Ovary (tissue), 7 donors: ENCODE measurements at regions not wholly inside any gene's neighbourhood (a gene's known extent, or its start where the extent isn't known, plus 50 kb on each side); places are given as distances from the start of the nearest gene placed in this dataset.

Source experiments
- DNase-seq, 5 donors: peaks; one replicate each; pipeline ENCODE4 v3.0.0-alpha.2; 2019 to 2020
- H3K27ac ChIP-seq, 2 donors: fragments of 200-600 bp; one replicate each; pipeline versions ENCODE4 v1.5.1 to v1.8.0; 2019 to 2022
- H3K27me3 ChIP-seq: fragments of 200-600 bp; one replicate; pipeline ENCODE4 v1.8.0; 2022
- H3K36me3 ChIP-seq: fragments of 200-600 bp; sonication (generic); one replicate; pipeline ENCODE4 v1.5.1; 2019
- H3K4me1 ChIP-seq: one replicate; pipeline ENCODE4 v1.8.1; 2013; ENCODE audit warnings: mild to moderate bottlenecking, moderate library complexity; ENCODE audit not compliant: insufficient read depth
- H3K4me3 ChIP-seq: fragments of 200-600 bp; sonication (generic); one replicate; pipeline ENCODE4 v1.5.1; 2017
- H3K9me3 ChIP-seq, 2 donors: fragments of 200-600 bp in 1 of 2; sonication (generic) in 1 of 2; one replicate each; pipeline versions ENCODE4 v1.5.1 to v1.8.1; 2013 to 2019; ENCODE audit warnings: mild to moderate bottlenecking in 1 of 2, moderate library complexity in 1 of 2
- CTCF ChIP-seq, 3 donors: fragments of 450-650 bp in 2 of 3; fragments of 200-600 bp in 1 of 3; IDR thresholded peaks; one replicate each; pipeline versions ENCODE4 v1.5.1 to v1.8.0; 2016 to 2022; ENCODE audit warnings: antibody characterized with exemption in 3 of 3, mild to moderate bottlenecking in 1 of 3
- EP300 ChIP-seq: sonication (generic); formaldehyde crosslinking; IDR thresholded peaks from one replicate; pipeline ENCODE4 v1.6.1; 2017; ENCODE audit warnings: antibody characterized with exemption
- POLR2A ChIP-seq: fragments of 450-650 bp; IDR thresholded peaks from one replicate; pipeline ENCODE4 v1.6.1; 2017; ENCODE audit warnings: antibody characterized with exemption, mild to moderate bottlenecking, moderate library complexity
- WGBS, 3 donors: extraction: QIAGEN DNeasy Blood & Tissue Kit in 1 of 3; methylation state at CpG; one replicate each; pipeline versions ENCODE4 v1.1.5 to v1.1.7; 2013 to 2017; 5-methylcytosine and 5-hydroxymethylcytosine counted together
- intact Hi-C, 4 donors: fragments of 100-400 bp; cut with DNase I; formaldehyde crosslinking; loops; one replicate each; pipeline versions ENCODE4 v1.11.0 to v1.15.1; 2022 to 2023
- donor health status: DM: no; HTN: no; CAD: no; lungs with moderate emphysema.
- donor health status: DM: no; HTN: no; CAD: no.
- donor health status: Bipolar disorder and iron deficiency.
- donor health status: DM: no; HTN: no; CAD: no.
- donor health status: DM: yes; HTN: yes; CAD: no.

- Histone ChIP-seq H3K27me3 (no peaks in the 10 kb centered on the region), H3K4me1 (no peaks in the 10 kb centered on the region), H3K4me3 (no peak overlapping the region), H3K27ac (no peak overlapping the region), H3K36me3 (no peaks in the 10 kb centered on the region), H3K9me3 (no peaks in the 10 kb centered on the region)
- no peak for TF ChIP-seq CTCF (IDR thresholded peaks at IDR 0.05)
- no peak for TF ChIP-seq POLR2A
- no peak for TF ChIP-seq EP300
- DNase-seq: no peak
- intact Hi-C loops: no loop called here
- 26 to 42% (median 36%) methylated on average over 2 of the region's 2 CpGs for WGBS, 3 donors
Measured at GRCh38 chr6:80465513-80465912, 359.0 kb downstream of the BCKDHB start.

DNA sequence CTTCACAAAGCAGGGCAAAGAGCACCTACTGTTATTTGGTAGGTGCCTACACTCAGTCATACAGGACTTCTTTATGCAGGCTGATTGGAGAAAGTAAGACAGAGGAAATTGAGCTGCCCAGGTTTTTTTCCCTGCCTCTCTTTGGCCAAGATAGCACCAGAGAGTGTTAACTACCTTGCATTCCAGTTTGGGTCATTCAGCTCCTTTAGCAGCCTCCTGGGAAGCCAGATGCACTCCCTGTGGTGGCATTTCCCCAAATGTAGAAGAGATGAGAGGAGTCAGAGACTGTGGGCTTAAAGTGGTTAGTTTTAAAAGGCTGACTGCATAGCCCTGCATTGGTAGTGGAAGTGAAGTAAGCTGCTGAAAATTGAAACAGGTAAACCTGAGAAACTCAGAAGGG lies 358.4 kb downstream of the BCKDHB start:
- no peak for DNase-seq
- no peaks in the 10 kb centered on the region for H3K4me1 ChIP-seq
- no peaks in the 10 kb centered on the region for H3K9me3 ChIP-seq
- H3K27me3 ChIP-seq: no peaks in the 10 kb centered on the region
- no peaks in the 10 kb centered on the region for H3K36me3 ChIP-seq
- TF ChIP-seq POLR2A (no peak), EP300 (no peak), CTCF (IDR thresholded peaks at IDR 0.05) (no peak)
- no peak overlapping the region for H3K4me3 ChIP-seq
- intact Hi-C loops: no loop called here
- H3K27ac ChIP-seq: no peak overlapping the region

- H3K27me3 ChIP-seq: no peaks in the 10 kb centered on the region
- DNase-seq: no peak
- H3K36me3 ChIP-seq: no peaks in the 10 kb centered on the region
- no peak overlapping the region for H3K27ac ChIP-seq
- H3K9me3 ChIP-seq: no peaks in the 10 kb centered on the region
- H3K4me3 ChIP-seq: no peak overlapping the region
- intact Hi-C loops: no loop called here
- no peaks in the 10 kb centered on the region for H3K4me1 ChIP-seq
- no peak for TF ChIP-seq POLR2A
- TF ChIP-seq CTCF (IDR thresholded peaks at IDR 0.05): no peak
- no peak for TF ChIP-seq EP300
Measured at GRCh38 chr6:80463197-80463596, 356.7 kb downstream of the BCKDHB start.

DNA sequence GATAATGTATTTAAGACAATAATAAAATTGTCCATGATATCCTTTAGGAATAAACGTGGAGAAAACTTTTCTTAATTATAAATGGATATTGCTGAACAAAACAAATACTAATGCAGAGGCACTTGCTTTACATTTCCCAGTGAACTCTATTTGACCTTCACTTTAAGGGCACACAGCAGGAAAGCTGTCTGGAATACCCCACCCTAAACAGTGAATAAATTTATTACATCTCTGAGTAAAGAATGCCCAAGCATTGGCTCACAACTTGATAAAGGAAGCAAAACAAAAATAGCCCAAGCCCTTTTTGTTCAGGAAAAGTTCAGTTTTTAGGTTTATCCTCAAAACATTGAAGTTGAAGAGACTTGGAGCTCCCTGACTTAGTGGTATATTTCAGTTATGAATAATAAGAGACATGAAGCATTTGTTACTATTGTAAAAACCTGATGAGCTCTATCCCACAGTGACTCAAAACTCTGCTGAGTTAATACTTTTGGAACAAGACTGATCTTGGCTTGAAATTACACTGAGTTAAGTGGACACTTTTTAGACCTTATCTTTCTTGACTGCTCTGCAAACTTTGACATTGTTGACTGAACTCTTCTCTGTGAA lies 353.9 kb downstream of the BCKDHB start:
- no peak for TF ChIP-seq CTCF (IDR thresholded peaks at IDR 0.05)
- no peak for TF ChIP-seq POLR2A
- TF ChIP-seq EP300: no peak
- whole genome bisulfite sequencing, 3 donors: 14 to 26% (median 17%) methylated on average over 1 of the region's 1 CpG
- Histone ChIP-seq H3K4me1 (peaks cover 2% of the 10 kb centered on the region), H3K27me3 (no peaks in the 10 kb centered on the region), H3K27ac (no peak overlapping the region), H3K4me3 (no peak overlapping the region), H3K9me3 (no peaks in the 10 kb centered on the region), H3K36me3 (no peaks in the 10 kb centered on the region)
- intact Hi-C loops: no loop called here
- DNase-seq: no peak
